A673 (cell line): ENCODE measurements at regions not wholly inside any gene's neighbourhood (a gene's known extent, or its start where the extent isn't known, plus 50 kb on each side); places are given as distances from the start of the nearest gene placed in this dataset.
"Not testable (repeated sequence)": the region's sequence is repeated elsewhere in the genome, so short reads cannot be mapped to it uniquely, and the experiment has no call there.

Experiments used
- EZH2 ChIP-seq: fragments of 200-600 bp; sonication (generic); IDR thresholded peaks from 2 replicates; pipeline ENCODE4 v1.6.1; 2017; ENCODE audit warnings: borderline replicate concordance, low read depth, mild to moderate bottlenecking, mixed read lengths, antibody characterized with exemption, low read length; ENCODE audit not compliant: poor library complexity, severe bottlenecking
- TF ChIP-seq, protein P1 (sequence below): fragments of 300-800, 200-600 bp; sonication (generic); conservative IDR thresholded peaks from 2 replicates; pipeline ENCODE4 v1.5.1; 2017; ENCODE audit warnings: low read depth, mild to moderate bottlenecking, antibody characterized with exemption, low read length, moderate library complexity, mixed read lengths

DNA sequence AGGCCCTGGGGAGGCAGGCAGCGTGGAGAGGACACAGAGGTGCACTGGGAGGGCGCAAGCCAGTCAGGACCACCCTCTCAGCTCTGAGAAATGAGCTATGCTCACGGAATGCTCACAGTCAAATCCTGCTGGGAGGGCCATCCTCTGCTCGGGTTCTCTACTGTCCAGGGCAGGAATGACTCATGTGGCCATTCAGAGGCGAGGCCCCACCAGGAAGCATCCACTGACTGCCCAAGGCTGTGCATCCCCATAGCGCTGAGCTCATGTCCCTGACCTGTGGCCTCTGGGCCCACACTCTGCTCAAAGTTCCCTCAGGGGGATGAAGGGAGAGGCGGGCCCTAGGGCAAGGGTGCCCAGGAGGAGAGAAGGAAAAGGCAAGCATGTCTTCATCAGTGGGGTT, 57.2 kb downstream of the OR4M2 start:
- TF ChIP-seq, protein P1, sequence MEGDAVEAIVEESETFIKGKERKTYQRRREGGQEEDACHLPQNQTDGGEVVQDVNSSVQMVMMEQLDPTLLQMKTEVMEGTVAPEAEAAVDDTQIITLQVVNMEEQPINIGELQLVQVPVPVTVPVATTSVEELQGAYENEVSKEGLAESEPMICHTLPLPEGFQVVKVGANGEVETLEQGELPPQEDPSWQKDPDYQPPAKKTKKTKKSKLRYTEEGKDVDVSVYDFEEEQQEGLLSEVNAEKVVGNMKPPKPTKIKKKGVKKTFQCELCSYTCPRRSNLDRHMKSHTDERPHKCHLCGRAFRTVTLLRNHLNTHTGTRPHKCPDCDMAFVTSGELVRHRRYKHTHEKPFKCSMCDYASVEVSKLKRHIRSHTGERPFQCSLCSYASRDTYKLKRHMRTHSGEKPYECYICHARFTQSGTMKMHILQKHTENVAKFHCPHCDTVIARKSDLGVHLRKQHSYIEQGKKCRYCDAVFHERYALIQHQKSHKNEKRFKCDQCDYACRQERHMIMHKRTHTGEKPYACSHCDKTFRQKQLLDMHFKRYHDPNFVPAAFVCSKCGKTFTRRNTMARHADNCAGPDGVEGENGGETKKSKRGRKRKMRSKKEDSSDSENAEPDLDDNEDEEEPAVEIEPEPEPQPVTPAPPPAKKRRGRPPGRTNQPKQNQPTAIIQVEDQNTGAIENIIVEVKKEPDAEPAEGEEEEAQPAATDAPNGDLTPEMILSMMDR: not testable (repeated sequence)
- TF ChIP-seq EZH2: not testable (repeated sequence)
